GM12878 (cell line): ENCODE measurements at regions not wholly inside any gene's neighbourhood (a gene's known extent, or its start where the extent isn't known, plus 50 kb on each side); places are given as distances from the start of the nearest gene placed in this dataset.

Experiments used
- ATAC-seq: fragments of 200-7000 bp; cut with Tn5 transposase; 3 replicates; pipeline ENCODE4 v1.9.1; 2020; ENCODE audit warnings: mild to moderate bottlenecking, moderate library complexity
- BruUV-seq: library from RNA; stranded (reverse); fragments of 400-500 nt; replicated peaks from 2 replicates; lab custom pipeline; 2021; lab: Mats Ljungman, UMichigan
- CTCF ChIA-PET: fragments of 300-600 bp; sonication (Branson Sonifier 250); formaldehyde crosslinking; extraction: SDS; loops from one replicate; lab custom pipeline; 2021; ENCODE audit warnings: inconsistent platforms; lab: Yijun Ruan, JAX
- POLR2A ChIA-PET: fragments of 350-600 bp; formaldehyde crosslinking; extraction: SDS; loops from one replicate; lab custom pipeline; 2021; ENCODE audit warnings: inconsistent platforms; lab: Charles Lee
- RAD21 ChIA-PET: fragments of 300-600 bp; sonication (Branson Sonifier 250); formaldehyde crosslinking; loops from one replicate; lab custom pipeline; 2023; ENCODE audit warnings: antibody characterized with exemption; ENCODE audit not compliant: unreplicated experiment; lab: Charles Lee
- SMC1A ChIA-PET: fragments of 300-600 bp; sonication (Branson Sonifier 250); formaldehyde crosslinking; loops from one replicate; lab custom pipeline; 2023; ENCODE audit not compliant: unreplicated experiment, uncharacterized antibody; lab: Charles Lee
- DNase-seq: peaks from one replicate; pipeline ENCODE4 v3.0.0-alpha.2; 2011; ENCODE audit warnings: low read depth, low spot score
- FAIRE-seq: peaks from 3 replicates; lab custom pipeline; 2011; peaks lifted over from hg19 to GRCh38; lab: Jason Lieb, UNC
- H2AFZ ChIP-seq: 2 replicates; pipeline ENCODE4 v1.6.0; 2011; ENCODE audit warnings: low read depth, low read length, control low read depth; ENCODE audit not compliant: control insufficient read depth
- H3K27ac ChIP-seq: 2 replicates; pipeline ENCODE4 v1.5.1; 2011; ENCODE audit warnings: control low read depth; ENCODE audit not compliant: control insufficient read depth, insufficient read depth
- H3K27me3 ChIP-seq, 2 experiments: replicated peaks in 1 of 2; 2 replicates each; pipeline versions ENCODE4 v1.6.0 to v1.6.1; 2011; ENCODE audit warnings: low read length in 1 of 2; ENCODE audit not compliant: control insufficient read depth in 2 of 2, insufficient read depth in 2 of 2
- H3K36me3 ChIP-seq, 2 experiments: 2 replicates each; pipeline ENCODE4 v1.5.1; 2011; ENCODE audit warnings: low read length in 1 of 2; ENCODE audit not compliant: control insufficient read depth in 2 of 2, insufficient read depth in 2 of 2
- H3K4me1 ChIP-seq: 2 replicates; pipeline ENCODE4 v1.6.1; 2011; ENCODE audit warnings: mild to moderate bottlenecking, low read length, moderate library complexity, mixed read lengths; ENCODE audit not compliant: control insufficient read depth, insufficient read depth
- H3K4me2 ChIP-seq: 2 replicates; pipeline ENCODE4 v1.6.0; 2011; ENCODE audit warnings: control low read depth; ENCODE audit not compliant: control insufficient read depth, insufficient read depth
- H3K4me3 ChIP-seq: fragments of 200-600 bp; sonication (generic); 2 replicates; pipeline ENCODE4 v1.5.1; 2016
- H3K79me2 ChIP-seq: 2 replicates; pipeline ENCODE4 v1.6.0; 2011; ENCODE audit warnings: low read length; ENCODE audit not compliant: control insufficient read depth, insufficient read depth
- H3K9ac ChIP-seq: 2 replicates; pipeline ENCODE4 v1.8.0; 2011; ENCODE audit warnings: low read length, control low read depth, mixed read lengths; ENCODE audit not compliant: control insufficient read depth, insufficient read depth
- H3K9me3 ChIP-seq: replicated peaks from 3 replicates; pipeline ENCODE4 v1.5.1; 2011; ENCODE audit warnings: mild to moderate bottlenecking, low read length; ENCODE audit not compliant: control insufficient read depth, insufficient read depth
- H4K20me1 ChIP-seq: 2 replicates; pipeline ENCODE4 v1.6.0; 2011; ENCODE audit not compliant: control insufficient read depth, insufficient read depth
- ATF3 ChIP-seq: IDR thresholded peaks from 2 replicates; pipeline ENCODE4 v1.6.1; 2011; ENCODE audit warnings: low read depth, mild to moderate bottlenecking, low read length, moderate library complexity, borderline replicate concordance; ENCODE audit errors: extremely low read depth
- CHD1 ChIP-seq: IDR thresholded peaks from 2 replicates; pipeline ENCODE4 v1.6.1; 2012; ENCODE audit warnings: low read depth, low read length, improper control_type of control experiment
- PBX3 ChIP-seq: IDR thresholded peaks from 2 replicates; pipeline ENCODE4 v1.6.1; 2011; ENCODE audit warnings: mild to moderate bottlenecking, low read depth, low read length, moderate library complexity; ENCODE audit not compliant: insufficient replicate concordance
- POU2F2 ChIP-seq: IDR thresholded peaks from 3 replicates; pipeline ENCODE4 v1.6.1; 2011; ENCODE audit warnings: low read depth, mild to moderate bottlenecking, low read length, borderline replicate concordance
- PRDM15 ChIP-seq: fragments of 450-650 bp; formaldehyde crosslinking; IDR thresholded peaks from 2 replicates; pipeline ENCODE4 v1.4.0; 2020; ENCODE audit warnings: mild to moderate bottlenecking, moderate library complexity
- STAT1 ChIP-seq: fragments of 450-650 bp; conservative IDR thresholded peaks from 2 replicates; pipeline ENCODE4 v1.6.1; 2014; ENCODE audit warnings: antibody characterized with exemption, mild to moderate bottlenecking
- WGBS: methylation state at CpG from one replicate; pipeline ENCODE4 v1.1.6; 2016; ENCODE audit warnings: low lambda C conversion rate; ENCODE audit not compliant: insufficient replicate concordance, insufficient coverage; ENCODE audit errors: missing lambda C conversion rate; 5-methylcytosine and 5-hydroxymethylcytosine counted together
- in situ Hi-C: fragments of 300-500 bp; cut with MboI; formaldehyde crosslinking; loops from 9 replicates; pipeline ENCODE4 v1.14.3; 2018; ENCODE audit warnings: mixed read lengths
- intact Hi-C: fragments of 100-400 bp; cut with micrococcal nuclease; formaldehyde crosslinking; loops from one replicate; pipeline ENCODE4 v1.14.2; 2022; ENCODE audit not compliant: unreplicated experiment

- no TSS peak for BruUV-seq
- TF ChIP-seq PRDM15 (CRISPR knock-in tag), result no peak
- TF ChIP-seq PBX3, result no peak
- no peak for TF ChIP-seq POU2F2
- TF ChIP-seq STAT1, result no peak
- no peak for TF ChIP-seq ATF3
- no peak for TF ChIP-seq CHD1
- TF ChIP-seq, all 136 proteins: peak for 0
- H3K36me3 ChIP-seq, result no peaks in the 10 kb centered on the region
- ChIA-PET CTCF (interaction anchor here (0.6 kb wide), 2 partner anchors 38 to 78 kb away, joined by 3 read pairs; no protein-coding TSS in a partner anchor), SMC1A (no interaction called here), RAD21 (no interaction called here), POLR2A (no interaction called here)
- 72% methylated on average over 15 of the region's 15 CpGs for WGBS
- no peak overlapping the region for H3K27ac ChIP-seq
- no peak for FAIRE-seq
- H2AFZ ChIP-seq, result no peak overlapping the region
- ATAC-seq, result no peak
- H3K4me3 ChIP-seq, result no peak overlapping the region
- no peak for DNase-seq
- intact Hi-C loops (no loop called here), in situ Hi-C loops (no loop called here)
- H3K4me2 ChIP-seq, result no peak overlapping the region
- H3K27me3 ChIP-seq, result no peaks in the 10 kb centered on the region
- H3K9ac ChIP-seq, result no peak overlapping the region
- H3K79me2 ChIP-seq, result no peaks in the 10 kb centered on the region
- H3K4me1 ChIP-seq, result no peaks in the 10 kb centered on the region
- no peaks in the 10 kb centered on the region for H3K9me3 ChIP-seq
- no peaks in the 10 kb centered on the region for H4K20me1 ChIP-seq
Measured at GRCh38 chr10:132994811-132995210, 52.4 kb upstream of the CFAP46 start.
